PC-9 (cell line): ENCODE measurements at regions not wholly inside any gene's neighbourhood (a gene's known extent, or its start where the extent isn't known, plus 50 kb on each side); places are given as distances from the start of the nearest gene placed in this dataset.

ENCODE experiments used
- BruUV-seq: library from RNA; stranded (reverse); fragments of 400-500 nt; replicated peaks from 2 replicates; lab custom pipeline; 2021; lab: Mats Ljungman, UMichigan
- CTCF ChIA-PET: fragments of 300-600 bp; sonication (Branson Sonifier 250); formaldehyde crosslinking; loops from one replicate; lab custom pipeline; 2022; ENCODE audit warnings: antibody characterized with exemption; lab: Charles Lee
- POLR2A ChIA-PET: fragments of 300-600 bp; sonication (Branson Sonifier 250); formaldehyde crosslinking; loops from one replicate; lab custom pipeline; 2022; ENCODE audit warnings: antibody characterized with exemption; ENCODE audit not compliant: unreplicated experiment; lab: Charles Lee
- DNase-seq, 2 experiments: peaks; one replicate each; pipeline versions ENCODE4 v3.0.0 to v3.0.0-alpha.2; 2015 to 2022; ENCODE audit warnings: mixed read lengths in 1 of 2
- H2AFZ ChIP-seq: fragments of 200-600 bp; sonication (generic); 2 replicates; pipeline ENCODE4 v1.8.1; 2017; ENCODE audit warnings: antibody characterized with exemption
- H3F3A ChIP-seq: fragments of 200-600 bp; sonication (generic); 2 replicates; pipeline ENCODE4 v1.8.1; 2017; ENCODE audit warnings: antibody characterized with exemption, mild to moderate bottlenecking, low read depth; ENCODE audit not compliant: insufficient read depth
- H3K27ac ChIP-seq: fragments of 200-600 bp; sonication (generic); 2 replicates; pipeline ENCODE4 v1.6.1; 2016; ENCODE audit warnings: mixed run types
- H3K27me3 ChIP-seq: fragments of 200-600 bp; sonication (generic); 2 replicates; pipeline ENCODE4 v1.6.1; 2016; ENCODE audit warnings: low read depth, mixed run types; ENCODE audit not compliant: insufficient read depth
- H3K36me3 ChIP-seq: fragments of 200-600 bp; sonication (generic); 2 replicates; pipeline ENCODE4 v1.6.1; 2016; ENCODE audit warnings: low read depth, mixed run types
- H3K4me1 ChIP-seq: fragments of 200-600 bp; sonication (generic); replicated peaks from 2 replicates; pipeline ENCODE4 v1.6.1; 2016; ENCODE audit warnings: mixed run types; ENCODE audit not compliant: insufficient read depth
- H3K4me2 ChIP-seq: fragments of 200-600 bp; sonication (generic); 2 replicates; pipeline ENCODE4 v1.6.1; 2017; ENCODE audit warnings: mixed run types
- H3K4me3 ChIP-seq: fragments of 200-600 bp; sonication (generic); 2 replicates; pipeline ENCODE4 v1.6.1; 2016; ENCODE audit warnings: mixed run types
- H3K79me2 ChIP-seq: fragments of 200-600 bp; sonication (generic); 2 replicates; pipeline ENCODE4 v1.6.1; 2017; ENCODE audit warnings: low read depth, mixed run types
- H3K9me2 ChIP-seq: fragments of 200-600 bp; sonication (generic); 2 replicates; pipeline ENCODE4 v1.8.1; 2017; ENCODE audit warnings: mild to moderate bottlenecking; ENCODE audit not compliant: insufficient read depth
- H3K9me3 ChIP-seq: fragments of 200-600 bp; sonication (generic); 2 replicates; pipeline ENCODE4 v1.8.1; 2016; ENCODE audit warnings: low read depth; ENCODE audit not compliant: insufficient read depth
- H4K20me1 ChIP-seq: fragments of 200-600 bp; sonication (generic); 2 replicates; pipeline ENCODE4 v1.8.1; 2017; ENCODE audit not compliant: insufficient read depth
- EZH2 ChIP-seq: fragments of 200-600 bp; sonication (generic); IDR thresholded peaks from 2 replicates; pipeline ENCODE4 v1.8.0; 2017; ENCODE audit warnings: antibody characterized with exemption, low read depth
- intact Hi-C: fragments of 100-400 bp; cut with micrococcal nuclease; formaldehyde crosslinking; loops from one replicate; pipeline ENCODE4 v1.10.0; 2022; ENCODE audit not compliant: unreplicated experiment
- TF ChIP-seq, protein P1 (sequence below): fragments of 200-600 bp; sonication (generic); conservative IDR thresholded peaks from 2 replicates; pipeline ENCODE4 v1.6.1; 2017; ENCODE audit warnings: mixed run types, antibody characterized with exemption, mild to moderate bottlenecking, moderate library complexity

GRCh38 chr12:86333955-86334522 lies 77.8 kb upstream of the MGAT4C start:
- no peaks in the 10 kb centered on the region for H3K9me3 ChIP-seq
- H3K36me3 ChIP-seq, result no peaks in the 10 kb centered on the region
- no peaks in the 10 kb centered on the region for H3K27me3 ChIP-seq
- TF ChIP-seq, protein P1, sequence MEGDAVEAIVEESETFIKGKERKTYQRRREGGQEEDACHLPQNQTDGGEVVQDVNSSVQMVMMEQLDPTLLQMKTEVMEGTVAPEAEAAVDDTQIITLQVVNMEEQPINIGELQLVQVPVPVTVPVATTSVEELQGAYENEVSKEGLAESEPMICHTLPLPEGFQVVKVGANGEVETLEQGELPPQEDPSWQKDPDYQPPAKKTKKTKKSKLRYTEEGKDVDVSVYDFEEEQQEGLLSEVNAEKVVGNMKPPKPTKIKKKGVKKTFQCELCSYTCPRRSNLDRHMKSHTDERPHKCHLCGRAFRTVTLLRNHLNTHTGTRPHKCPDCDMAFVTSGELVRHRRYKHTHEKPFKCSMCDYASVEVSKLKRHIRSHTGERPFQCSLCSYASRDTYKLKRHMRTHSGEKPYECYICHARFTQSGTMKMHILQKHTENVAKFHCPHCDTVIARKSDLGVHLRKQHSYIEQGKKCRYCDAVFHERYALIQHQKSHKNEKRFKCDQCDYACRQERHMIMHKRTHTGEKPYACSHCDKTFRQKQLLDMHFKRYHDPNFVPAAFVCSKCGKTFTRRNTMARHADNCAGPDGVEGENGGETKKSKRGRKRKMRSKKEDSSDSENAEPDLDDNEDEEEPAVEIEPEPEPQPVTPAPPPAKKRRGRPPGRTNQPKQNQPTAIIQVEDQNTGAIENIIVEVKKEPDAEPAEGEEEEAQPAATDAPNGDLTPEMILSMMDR, result no peak
- no peak for TF ChIP-seq EZH2
- no TSS peak for BruUV-seq
- H2AFZ ChIP-seq, result no peak overlapping the region
- H3K27ac ChIP-seq, result no peak overlapping the region
- CTCF ChIA-PET, result no interaction called here
- no peak overlapping the region for H3K4me2 ChIP-seq
- POLR2A ChIA-PET, result interaction anchor here (0.7 kb wide), 1 partner anchor 167 kb away, joined by 4 read pairs; no protein-coding TSS in a partner anchor
- no peaks in the 10 kb centered on the region for H4K20me1 ChIP-seq
- H3K4me3 ChIP-seq, result no peak overlapping the region
- no peaks in the 10 kb centered on the region for H3K4me1 ChIP-seq
- DNase-seq, result no peak
- no peaks in the 10 kb centered on the region for H3K79me2 ChIP-seq
- H3F3A ChIP-seq, result no peaks in the 10 kb centered on the region
- intact Hi-C loops, result no loop called here
- no peaks in the 10 kb centered on the region for H3K9me2 ChIP-seq

DNA sequence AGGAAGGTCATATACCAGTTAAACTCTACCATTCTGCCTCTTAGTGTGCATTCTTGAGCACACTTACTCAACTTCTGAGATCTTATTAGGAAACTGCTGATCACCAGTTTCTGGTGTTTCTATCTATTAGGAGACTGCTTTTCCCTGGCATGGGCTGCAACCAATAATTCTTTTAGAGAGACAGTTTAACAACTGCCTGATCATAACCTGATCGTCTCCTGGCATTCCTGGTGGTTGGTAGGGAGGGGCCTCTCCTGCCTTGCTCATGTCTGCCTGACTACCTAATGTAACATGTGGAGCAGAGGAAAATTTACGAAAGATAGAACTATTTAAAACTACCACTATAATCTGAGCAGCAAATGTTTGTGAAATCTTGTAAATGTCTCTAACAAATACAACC lies 75.3 kb upstream of the MGAT4C start:
- H2AFZ ChIP-seq, result no peak overlapping the region
- no TSS peak for BruUV-seq
- CTCF ChIA-PET, result no interaction called here
- POLR2A ChIA-PET, result no interaction called here
- H3K27me3 ChIP-seq, result no peaks in the 10 kb centered on the region
- no peaks in the 10 kb centered on the region for H4K20me1 ChIP-seq
- no peak overlapping the region for H3K27ac ChIP-seq
- H3K9me2 ChIP-seq, result no peaks in the 10 kb centered on the region
- no peak overlapping the region for H3K4me3 ChIP-seq
- H3K79me2 ChIP-seq, result no peaks in the 10 kb centered on the region
- H3K4me2 ChIP-seq, result no peak overlapping the region
- no peaks in the 10 kb centered on the region for H3F3A ChIP-seq
- intact Hi-C loops, result no loop called here
- TF ChIP-seq EZH2, result no peak
- TF ChIP-seq, protein P1, result no peak
- H3K4me1 ChIP-seq, result no peaks in the 10 kb centered on the region
- DNase-seq, result no peak
- no peaks in the 10 kb centered on the region for H3K9me3 ChIP-seq
- H3K36me3 ChIP-seq, result no peaks in the 10 kb centered on the region

DNA sequence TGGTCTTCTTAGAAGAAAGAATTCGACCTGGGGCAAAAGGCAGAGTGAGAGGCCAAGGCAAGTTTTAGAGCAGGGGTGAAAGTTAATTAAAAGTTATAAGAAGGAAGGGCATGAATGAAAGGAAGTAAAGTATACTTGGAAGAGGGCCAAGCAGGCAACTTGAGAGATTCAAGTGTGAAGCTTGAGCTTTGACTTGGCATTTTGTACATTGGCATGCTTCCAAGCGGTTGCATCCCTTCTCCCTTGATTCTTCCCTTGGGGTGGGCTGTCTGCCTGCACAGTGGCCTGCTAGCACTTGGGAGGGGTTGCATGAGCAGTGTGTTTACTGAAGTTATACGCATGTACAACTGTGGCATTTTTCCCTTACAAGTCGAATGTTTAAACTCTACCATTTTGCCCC lies 74.8 kb upstream of the MGAT4C start:
- H3K9me2 ChIP-seq, result no peaks in the 10 kb centered on the region
- H3F3A ChIP-seq, result no peaks in the 10 kb centered on the region
- BruUV-seq, result no TSS peak
- no peak overlapping the region for H2AFZ ChIP-seq
- H3K4me2 ChIP-seq, result no peak overlapping the region
- TF ChIP-seq, protein P1, result no peak
- H3K79me2 ChIP-seq, result no peaks in the 10 kb centered on the region
- no peak for DNase-seq
- H3K4me1 ChIP-seq, result no peaks in the 10 kb centered on the region
- H3K36me3 ChIP-seq, result no peaks in the 10 kb centered on the region
- H3K4me3 ChIP-seq, result no peak overlapping the region
- H4K20me1 ChIP-seq, result no peaks in the 10 kb centered on the region
- H3K27ac ChIP-seq, result no peak overlapping the region
- ChIA-PET CTCF (no interaction called here), POLR2A (no interaction called here)
- H3K9me3 ChIP-seq, result no peaks in the 10 kb centered on the region
- H3K27me3 ChIP-seq, result no peaks in the 10 kb centered on the region
- intact Hi-C loops, result no loop called here
